PC-3 (cell line): ENCODE measurements at regions not wholly inside any gene's neighbourhood (a gene's known extent, or its start where the extent isn't known, plus 50 kb on each side); places are given as distances from the start of the nearest gene placed in this dataset.

Source experiments
- ATAC-seq: fragments of 200-7000 bp; cut with Tn5 transposase; 2 replicates; pipeline ENCODE4 v1.9.1; 2020; ENCODE audit warnings: mild to moderate bottlenecking, moderate library complexity
- BruUV-seq: library from RNA; stranded (reverse); fragments of 400-500 nt; replicated peaks from 2 replicates; lab custom pipeline; 2021; lab: Mats Ljungman, UMichigan
- CTCF ChIA-PET: fragments of 300-600 bp; sonication (Branson Sonifier 250); formaldehyde crosslinking; loops from one replicate; lab custom pipeline; 2022; ENCODE audit warnings: antibody characterized with exemption; lab: Charles Lee
- POLR2A ChIA-PET: fragments of 300-600 bp; sonication (Branson Sonifier 250); formaldehyde crosslinking; loops from one replicate; lab custom pipeline; 2022; ENCODE audit warnings: antibody characterized with exemption; ENCODE audit not compliant: unreplicated experiment; lab: Charles Lee
- DNase-seq: peaks from one replicate; pipeline ENCODE4 v3.0.0-alpha.2; 2015
- H2AFZ ChIP-seq: fragments of 300-600 bp; sonication (generic); 2 replicates; pipeline ENCODE4 v1.6.0; 2016; ENCODE audit warnings: antibody characterized with exemption, low read length
- H3F3A ChIP-seq: fragments of 300-600 bp; sonication (generic); one replicate; pipeline ENCODE4 v1.6.0; 2017; ENCODE audit warnings: antibody characterized with exemption, low read length, control low read depth, mild to moderate bottlenecking; ENCODE audit not compliant: unreplicated experiment
- H3K27ac ChIP-seq: fragments of 300-600 bp; sonication (generic); 2 replicates; pipeline ENCODE4 v1.5.1; 2016; ENCODE audit warnings: mild to moderate bottlenecking, low read length
- H3K27me3 ChIP-seq: fragments of 300-600 bp; sonication (generic); 2 replicates; pipeline ENCODE4 v1.6.1; 2016; ENCODE audit warnings: low read length, mixed read lengths
- H3K36me3 ChIP-seq: fragments of 300-600 bp; sonication (generic); 2 replicates; pipeline ENCODE4 v1.6.1; 2016; ENCODE audit warnings: low read depth, mixed run types, low read length, mixed read lengths
- H3K4me1 ChIP-seq: fragments of 300-600 bp; sonication (generic); 2 replicates; pipeline ENCODE4 v1.5.1; 2016; ENCODE audit warnings: low read length; ENCODE audit not compliant: insufficient read depth
- H3K4me2 ChIP-seq: fragments of 300-600 bp; sonication (generic); 2 replicates; pipeline ENCODE4 v1.6.0; 2016; ENCODE audit warnings: low read length
- H3K4me3 ChIP-seq: fragments of 300-600 bp; sonication (generic); 2 replicates; pipeline ENCODE4 v1.5.1; 2016; ENCODE audit warnings: mild to moderate bottlenecking, low read length, mixed read lengths
- H3K79me2 ChIP-seq: fragments of 300-600 bp; sonication (generic); 2 replicates; pipeline ENCODE4 v1.6.1; 2017; ENCODE audit warnings: low read length, mixed read lengths
- H3K9ac ChIP-seq: fragments of 300-600 bp; sonication (generic); 2 replicates; pipeline ENCODE4 v1.6.0; 2016; ENCODE audit warnings: mild to moderate bottlenecking, low read length
- H3K9me2 ChIP-seq: fragments of 300-600 bp; sonication (generic); replicated peaks from 2 replicates; pipeline ENCODE4 v1.6.1; 2016; ENCODE audit warnings: mixed run types, low read length, mixed read lengths
- H3K9me3 ChIP-seq: fragments of 300-600 bp; sonication (generic); 2 replicates; pipeline ENCODE4 v1.6.1; 2016; ENCODE audit warnings: low read length, mixed read lengths
- H4K20me1 ChIP-seq: fragments of 300-600 bp; sonication (generic); 2 replicates; pipeline ENCODE4 v1.6.1; 2016; ENCODE audit warnings: low read length, mixed read lengths
- EZH2 ChIP-seq: fragments of 300-600 bp; sonication (generic); IDR thresholded peaks from one replicate; pipeline ENCODE4 v1.6.1; 2017; ENCODE audit warnings: antibody characterized with exemption, mild to moderate bottlenecking, low read length; ENCODE audit not compliant: unreplicated experiment
- EZH2phosphoT487 ChIP-seq: fragments of 300-600 bp; sonication (generic); IDR thresholded peaks from 2 replicates; pipeline ENCODE4 v1.6.1; 2018; ENCODE audit warnings: mild to moderate bottlenecking, antibody characterized with exemption, low read length, borderline replicate concordance
- intact Hi-C: fragments of 100-400 bp; cut with micrococcal nuclease; formaldehyde crosslinking; loops from 2 replicates; pipeline ENCODE4 v1.9.0; 2023
- TF ChIP-seq, protein P1 (sequence below): fragments of 300-600 bp; sonication (generic); conservative IDR thresholded peaks from 2 replicates; pipeline ENCODE4 v1.5.1; 2017; ENCODE audit warnings: antibody characterized with exemption, low read depth, mild to moderate bottlenecking, low read length

DNA sequence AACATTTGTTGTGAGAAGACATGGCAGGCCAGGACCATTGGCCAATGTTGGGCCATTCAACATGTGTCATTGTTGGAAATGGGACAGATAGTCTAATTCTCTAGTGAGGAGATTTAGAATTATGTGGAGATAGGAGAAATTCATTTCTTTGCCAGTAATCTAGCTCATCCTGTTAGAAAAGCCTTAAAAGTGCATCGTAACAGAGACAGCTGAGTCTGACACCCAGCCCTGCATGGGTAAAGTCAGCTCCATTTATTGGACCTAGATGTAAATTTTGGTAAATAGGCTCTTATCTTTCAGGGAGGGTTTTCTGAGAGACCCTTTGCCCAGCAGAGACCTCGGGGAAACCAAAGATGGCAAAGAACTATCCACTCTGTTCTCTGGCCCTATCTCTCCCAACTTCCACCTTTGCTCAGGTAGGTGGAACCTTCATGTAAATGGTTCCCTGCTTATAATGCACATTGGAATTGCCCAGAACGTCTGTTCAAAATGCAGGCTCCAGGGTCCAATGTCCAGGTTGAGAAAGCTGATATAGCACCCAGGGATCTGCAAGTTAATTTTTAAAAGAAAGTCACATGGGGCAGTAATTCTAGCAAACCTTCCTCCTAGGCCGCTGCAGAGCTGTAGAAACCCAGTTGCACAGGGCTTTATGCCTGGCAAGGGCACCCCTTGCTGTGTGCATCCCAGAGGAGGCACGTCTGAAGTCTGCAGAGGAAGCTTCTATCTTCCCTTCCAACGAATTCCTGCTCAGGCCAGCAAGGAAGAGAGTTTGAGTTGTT, 365.9 kb upstream of the PROK2 start:
- Histone ChIP-seq H3K36me3 (no peaks in the 10 kb centered on the region), H3K27ac (no peak overlapping the region), H3K9me3 (no peaks in the 10 kb centered on the region), H3K79me2 (no peaks in the 10 kb centered on the region), H4K20me1 (no peaks in the 10 kb centered on the region), H3K9ac (no peak overlapping the region), H3K9me2 (no peaks in the 10 kb centered on the region), H3K4me2 (no peak overlapping the region), H3K4me1 (peaks cover 20% of the 10 kb centered on the region), H3F3A (no peaks in the 10 kb centered on the region), H3K27me3 (no peaks in the 10 kb centered on the region), H3K4me3 (no peak overlapping the region), H2AFZ (no peak overlapping the region)
- ChIA-PET CTCF (no interaction called here), POLR2A (no interaction called here)
- no peak for ATAC-seq
- BruUV-seq = no TSS peak
- intact Hi-C loops = no loop called here
- DNase-seq = no peak
- TF ChIP-seq, protein P1, sequence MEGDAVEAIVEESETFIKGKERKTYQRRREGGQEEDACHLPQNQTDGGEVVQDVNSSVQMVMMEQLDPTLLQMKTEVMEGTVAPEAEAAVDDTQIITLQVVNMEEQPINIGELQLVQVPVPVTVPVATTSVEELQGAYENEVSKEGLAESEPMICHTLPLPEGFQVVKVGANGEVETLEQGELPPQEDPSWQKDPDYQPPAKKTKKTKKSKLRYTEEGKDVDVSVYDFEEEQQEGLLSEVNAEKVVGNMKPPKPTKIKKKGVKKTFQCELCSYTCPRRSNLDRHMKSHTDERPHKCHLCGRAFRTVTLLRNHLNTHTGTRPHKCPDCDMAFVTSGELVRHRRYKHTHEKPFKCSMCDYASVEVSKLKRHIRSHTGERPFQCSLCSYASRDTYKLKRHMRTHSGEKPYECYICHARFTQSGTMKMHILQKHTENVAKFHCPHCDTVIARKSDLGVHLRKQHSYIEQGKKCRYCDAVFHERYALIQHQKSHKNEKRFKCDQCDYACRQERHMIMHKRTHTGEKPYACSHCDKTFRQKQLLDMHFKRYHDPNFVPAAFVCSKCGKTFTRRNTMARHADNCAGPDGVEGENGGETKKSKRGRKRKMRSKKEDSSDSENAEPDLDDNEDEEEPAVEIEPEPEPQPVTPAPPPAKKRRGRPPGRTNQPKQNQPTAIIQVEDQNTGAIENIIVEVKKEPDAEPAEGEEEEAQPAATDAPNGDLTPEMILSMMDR = no peak
- TF ChIP-seq EZH2 (no peak), EZH2phosphoT487 (no peak)

DNA sequence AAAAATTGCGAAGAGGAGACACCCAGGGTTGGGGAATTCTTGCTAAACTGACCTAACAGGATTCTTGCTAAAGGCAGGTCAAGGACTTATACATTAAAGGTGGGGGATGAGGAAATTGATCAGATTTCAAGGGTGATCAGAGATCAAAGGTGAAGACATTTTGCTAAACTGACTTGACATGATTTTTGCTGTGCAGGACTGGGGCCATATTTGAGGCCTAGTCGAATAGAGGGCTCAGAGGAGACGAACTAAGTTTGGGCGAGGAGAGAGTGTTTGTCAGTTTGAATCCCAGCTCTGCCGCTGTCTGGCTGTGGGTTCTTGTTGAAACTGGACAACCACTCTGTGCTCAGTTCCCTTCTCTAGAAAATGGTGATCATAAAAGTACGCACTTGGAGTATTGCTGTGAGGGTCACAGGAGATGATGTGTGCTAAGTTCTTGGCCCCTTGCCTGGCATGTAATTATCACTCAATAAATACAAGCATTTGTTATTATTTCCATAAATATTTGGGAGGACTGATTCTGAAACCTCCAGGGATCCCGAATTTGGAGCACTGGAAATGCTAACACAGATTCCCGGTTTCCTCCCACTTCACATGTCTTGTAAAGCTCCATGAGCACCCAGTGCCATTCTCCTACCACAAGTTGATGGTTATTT, 364.8 kb upstream of the PROK2 start:
- Histone ChIP-seq H3K79me2 (no peaks in the 10 kb centered on the region), H3K9ac (no peak overlapping the region), H3K27ac (no peak overlapping the region), H2AFZ (no peak overlapping the region), H3K4me1 (peaks cover 12% of the 10 kb centered on the region), H3K36me3 (no peaks in the 10 kb centered on the region), H3K4me2 (no peak overlapping the region), H3F3A (no peaks in the 10 kb centered on the region), H3K27me3 (no peaks in the 10 kb centered on the region), H3K9me3 (no peaks in the 10 kb centered on the region), H3K9me2 (no peaks in the 10 kb centered on the region), H3K4me3 (no peak overlapping the region), H4K20me1 (no peaks in the 10 kb centered on the region)
- TF ChIP-seq EZH2phosphoT487 = no peak
- TF ChIP-seq, protein P1 = no peak
- TF ChIP-seq EZH2 = no peak
- no peak for DNase-seq
- no TSS peak for BruUV-seq
- ATAC-seq = no peak
- intact Hi-C loops = no loop called here
- POLR2A ChIA-PET = no interaction called here
- CTCF ChIA-PET = no interaction called here

DNA sequence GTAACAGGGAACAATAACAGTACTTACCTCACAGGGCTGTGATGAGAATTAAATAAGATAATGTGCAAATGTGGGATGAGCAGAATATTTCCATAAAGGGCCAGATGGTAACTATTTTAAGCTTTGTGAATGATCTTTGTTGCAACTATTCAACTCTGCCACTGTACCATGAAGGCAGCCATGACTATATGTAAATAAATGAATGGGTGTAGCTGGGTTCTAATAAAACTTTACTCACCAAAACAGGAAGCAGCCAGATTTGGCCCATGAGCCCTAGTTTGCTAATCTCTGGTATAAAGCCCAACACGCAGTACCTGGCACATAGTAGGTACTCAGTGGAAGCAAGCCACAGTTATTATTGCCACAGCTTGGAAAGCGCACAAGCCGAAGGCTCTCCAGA, 362.7 kb upstream of the PROK2 start:
- no peaks in the 10 kb centered on the region for H4K20me1 ChIP-seq
- BruUV-seq = no TSS peak
- H3K36me3 ChIP-seq = no peaks in the 10 kb centered on the region
- H2AFZ ChIP-seq = no peak overlapping the region
- H3K9me3 ChIP-seq = no peaks in the 10 kb centered on the region
- no peak overlapping the region for H3K9ac ChIP-seq
- H3K4me3 ChIP-seq = no peak overlapping the region
- TF ChIP-seq EZH2 (no peak), EZH2phosphoT487 (no peak)
- TF ChIP-seq, protein P1 = no peak
- H3F3A ChIP-seq = no peaks in the 10 kb centered on the region
- intact Hi-C loops = no loop called here
- no peaks in the 10 kb centered on the region for H3K9me2 ChIP-seq
- POLR2A ChIA-PET = no interaction called here
- no peaks in the 10 kb centered on the region for H3K79me2 ChIP-seq
- no peak for DNase-seq
- no peak overlapping the region for H3K4me2 ChIP-seq
- no peak for ATAC-seq
- no peak overlapping the region for H3K27ac ChIP-seq
- CTCF ChIA-PET = no interaction called here
- H3K4me1 ChIP-seq = peaks cover 10% of the 10 kb centered on the region
- H3K27me3 ChIP-seq = no peaks in the 10 kb centered on the region
